ENCODE measurements at regions not wholly inside any gene's neighbourhood (a gene's known extent, or its start where the extent isn't known, plus 50 kb on each side); places are given as distances from the start of the nearest gene placed in this dataset.

GRCh38 chr12:92629349-92630065 lies 73.3 kb upstream of the PLEKHG7 start:
- no peaks in the 10 kb centered on the region for H3K4me1 ChIP-seq (ENCODE audit: control insufficient read depth in 3 of 3, insufficient read depth in 3 of 3, low read length in 3 of 3)
- no peak overlapping the region for H3K27ac ChIP-seq (ENCODE audit: low read depth, low read length)
- H3K27me3 ChIP-seq (ENCODE audit: control insufficient read depth in 3 of 3, insufficient read depth in 3 of 3, low read length in 3 of 3): no peaks in the 10 kb centered on the region
- no peak overlapping the region for H3K4me3 ChIP-seq (ENCODE audit: low read length in 3 of 3)
- no peak overlapping the region for H3K9ac ChIP-seq (ENCODE audit: low read depth in 1 of 3, low read length in 3 of 3)
- no peaks in the 10 kb centered on the region for H3K36me3 ChIP-seq (ENCODE audit: control insufficient read depth in 3 of 3, insufficient read depth in 3 of 3, low read length in 3 of 3)
- no peaks in the 10 kb centered on the region for H3K9me3 ChIP-seq (ENCODE audit: control insufficient read depth in 3 of 3, low read length in 3 of 3)

GRCh38 chr12:92628476-92628875 lies 74.3 kb upstream of the PLEKHG7 start:
- Histone ChIP-seq H3K4me3 (ENCODE audit: low read length in 3 of 3) (no peak overlapping the region), H3K9ac (ENCODE audit: low read depth in 1 of 3, low read length in 3 of 3) (no peak overlapping the region), H3K27ac (ENCODE audit: low read depth, low read length) (no peak overlapping the region), H3K4me1 (ENCODE audit: control insufficient read depth in 3 of 3, insufficient read depth in 3 of 3, low read length in 3 of 3) (no peaks in the 10 kb centered on the region), H3K9me3 (ENCODE audit: control insufficient read depth in 3 of 3, low read length in 3 of 3) (no peaks in the 10 kb centered on the region), H3K27me3 (ENCODE audit: control insufficient read depth in 3 of 3, insufficient read depth in 3 of 3, low read length in 3 of 3) (no peaks in the 10 kb centered on the region), H3K36me3 (ENCODE audit: control insufficient read depth in 3 of 3, insufficient read depth in 3 of 3, low read length in 3 of 3) (no peaks in the 10 kb centered on the region)

- Histone ChIP-seq H3K27ac (ENCODE audit: low read depth, low read length) (no peak overlapping the region), H3K9me3 (ENCODE audit: control insufficient read depth in 3 of 3, low read length in 3 of 3) (no peaks in the 10 kb centered on the region), H3K27me3 (ENCODE audit: control insufficient read depth in 3 of 3, insufficient read depth in 3 of 3, low read length in 3 of 3) (no peaks in the 10 kb centered on the region), H3K4me1 (ENCODE audit: control insufficient read depth in 3 of 3, insufficient read depth in 3 of 3, low read length in 3 of 3) (no peaks in the 10 kb centered on the region), H3K36me3 (ENCODE audit: control insufficient read depth in 3 of 3, insufficient read depth in 3 of 3, low read length in 3 of 3) (no peaks in the 10 kb centered on the region), H3K4me3 (ENCODE audit: low read length in 3 of 3) (no peak overlapping the region), H3K9ac (ENCODE audit: low read depth in 1 of 3, low read length in 3 of 3) (no peak overlapping the region)
Measured at GRCh38 chr12:92627511-92627910, 75.3 kb upstream of the PLEKHG7 start.

- H3K9ac ChIP-seq (ENCODE audit: low read depth in 1 of 3, low read length in 3 of 3): no peak overlapping the region
- H3K27me3 ChIP-seq (ENCODE audit: control insufficient read depth in 3 of 3, insufficient read depth in 3 of 3, low read length in 3 of 3): no peaks in the 10 kb centered on the region
- H3K27ac ChIP-seq (ENCODE audit: low read depth, low read length): no peak overlapping the region
- no peaks in the 10 kb centered on the region for H3K9me3 ChIP-seq (ENCODE audit: control insufficient read depth in 3 of 3, low read length in 3 of 3)
- H3K4me3 ChIP-seq (ENCODE audit: low read length in 3 of 3): no peak overlapping the region
- H3K36me3 ChIP-seq (ENCODE audit: control insufficient read depth in 3 of 3, insufficient read depth in 3 of 3, low read length in 3 of 3): no peaks in the 10 kb centered on the region
- H3K4me1 ChIP-seq (ENCODE audit: control insufficient read depth in 3 of 3, insufficient read depth in 3 of 3, low read length in 3 of 3): no peaks in the 10 kb centered on the region
Measured at GRCh38 chr12:92625639-92626310, 77.0 kb upstream of the PLEKHG7 start.

- Histone ChIP-seq H3K4me3 (ENCODE audit: low read length in 3 of 3) (no peak overlapping the region), H3K36me3 (ENCODE audit: control insufficient read depth in 3 of 3, insufficient read depth in 3 of 3, low read length in 3 of 3) (no peaks in the 10 kb centered on the region), H3K9ac (ENCODE audit: low read depth in 1 of 3, low read length in 3 of 3) (no peak overlapping the region), H3K4me1 (ENCODE audit: control insufficient read depth in 3 of 3, insufficient read depth in 3 of 3, low read length in 3 of 3) (no peaks in the 10 kb centered on the region), H3K27me3 (ENCODE audit: control insufficient read depth in 3 of 3, insufficient read depth in 3 of 3, low read length in 3 of 3) (no peaks in the 10 kb centered on the region), H3K9me3 (ENCODE audit: control insufficient read depth in 3 of 3, low read length in 3 of 3) (no peaks in the 10 kb centered on the region), H3K27ac (ENCODE audit: low read depth, low read length) (no peak overlapping the region)
Measured at GRCh38 chr12:92624236-92624635, 78.6 kb upstream of the PLEKHG7 start.

GRCh38 chr12:92623386-92623785 lies 79.4 kb upstream of the PLEKHG7 start:
- no peak overlapping the region for H3K4me3 ChIP-seq (ENCODE audit: low read length in 3 of 3)
- no peaks in the 10 kb centered on the region for H3K36me3 ChIP-seq (ENCODE audit: control insufficient read depth in 3 of 3, insufficient read depth in 3 of 3, low read length in 3 of 3)
- no peak overlapping the region for H3K27ac ChIP-seq (ENCODE audit: low read depth, low read length)
- H3K9me3 ChIP-seq (ENCODE audit: control insufficient read depth in 3 of 3, low read length in 3 of 3): no peaks in the 10 kb centered on the region
- no peaks in the 10 kb centered on the region for H3K27me3 ChIP-seq (ENCODE audit: control insufficient read depth in 3 of 3, insufficient read depth in 3 of 3, low read length in 3 of 3)
- no peaks in the 10 kb centered on the region for H3K4me1 ChIP-seq (ENCODE audit: control insufficient read depth in 3 of 3, insufficient read depth in 3 of 3, low read length in 3 of 3)
- H3K9ac ChIP-seq (ENCODE audit: low read depth in 1 of 3, low read length in 3 of 3): no peak overlapping the region

- Histone ChIP-seq H3K4me1 (ENCODE audit: control insufficient read depth in 3 of 3, insufficient read depth in 3 of 3, low read length in 3 of 3) (no peaks in the 10 kb centered on the region), H3K4me3 (ENCODE audit: low read length in 3 of 3) (no peak overlapping the region), H3K9me3 (ENCODE audit: control insufficient read depth in 3 of 3, low read length in 3 of 3) (no peaks in the 10 kb centered on the region), H3K27me3 (ENCODE audit: control insufficient read depth in 3 of 3, insufficient read depth in 3 of 3, low read length in 3 of 3) (no peaks in the 10 kb centered on the region), H3K9ac (ENCODE audit: low read depth in 1 of 3, low read length in 3 of 3) (no peak overlapping the region), H3K36me3 (ENCODE audit: control insufficient read depth in 3 of 3, insufficient read depth in 3 of 3, low read length in 3 of 3) (no peaks in the 10 kb centered on the region), H3K27ac (ENCODE audit: low read depth, low read length) (no peak overlapping the region)
Measured at GRCh38 chr12:92621833-92622232, 81.0 kb upstream of the PLEKHG7 start.

GRCh38 chr12:92621312-92621711 lies 81.5 kb upstream of the PLEKHG7 start:
- Histone ChIP-seq H3K9ac (ENCODE audit: low read depth in 1 of 3, low read length in 3 of 3) (no peak overlapping the region), H3K27me3 (ENCODE audit: control insufficient read depth in 3 of 3, insufficient read depth in 3 of 3, low read length in 3 of 3) (no peaks in the 10 kb centered on the region), H3K4me1 (ENCODE audit: control insufficient read depth in 3 of 3, insufficient read depth in 3 of 3, low read length in 3 of 3) (no peaks in the 10 kb centered on the region), H3K27ac (ENCODE audit: low read depth, low read length) (no peak overlapping the region), H3K36me3 (ENCODE audit: control insufficient read depth in 3 of 3, insufficient read depth in 3 of 3, low read length in 3 of 3) (no peaks in the 10 kb centered on the region), H3K9me3 (ENCODE audit: control insufficient read depth in 3 of 3, low read length in 3 of 3) (no peaks in the 10 kb centered on the region), H3K4me3 (ENCODE audit: low read length in 3 of 3) (no peak overlapping the region)

GRCh38 chr12:92619730-92620684 lies 82.8 kb upstream of the PLEKHG7 start:
- no peaks in the 10 kb centered on the region for H3K4me1 ChIP-seq (ENCODE audit: control insufficient read depth in 3 of 3, insufficient read depth in 3 of 3, low read length in 3 of 3)

GRCh38 chr12:92619026-92619425 lies 83.8 kb upstream of the PLEKHG7 start:
- no peaks in the 10 kb centered on the region for H3K4me1 ChIP-seq (ENCODE audit: control insufficient read depth in 3 of 3, insufficient read depth in 3 of 3, low read length in 3 of 3)

More at GRCh38 chr12:92619730-92620684, 82.8 kb upstream of the PLEKHG7 start:
- Histone ChIP-seq H3K36me3 (ENCODE audit: control insufficient read depth in 3 of 3, insufficient read depth in 3 of 3, low read length in 3 of 3) (no peaks in the 10 kb centered on the region), H3K4me3 (ENCODE audit: low read length in 3 of 3) (no peak overlapping the region), H3K27ac (ENCODE audit: low read depth, low read length) (no peak overlapping the region), H3K27me3 (ENCODE audit: control insufficient read depth in 3 of 3, insufficient read depth in 3 of 3, low read length in 3 of 3) (no peaks in the 10 kb centered on the region), H3K9me3 (ENCODE audit: control insufficient read depth in 3 of 3, low read length in 3 of 3) (no peaks in the 10 kb centered on the region), H3K9ac (ENCODE audit: low read depth in 1 of 3, low read length in 3 of 3) (no peak overlapping the region)

More at GRCh38 chr12:92619026-92619425, 83.8 kb upstream of the PLEKHG7 start:
- Histone ChIP-seq H3K36me3 (ENCODE audit: control insufficient read depth in 3 of 3, insufficient read depth in 3 of 3, low read length in 3 of 3) (no peaks in the 10 kb centered on the region), H3K27me3 (ENCODE audit: control insufficient read depth in 3 of 3, insufficient read depth in 3 of 3, low read length in 3 of 3) (no peaks in the 10 kb centered on the region), H3K27ac (ENCODE audit: low read depth, low read length) (no peak overlapping the region), H3K9me3 (ENCODE audit: control insufficient read depth in 3 of 3, low read length in 3 of 3) (no peaks in the 10 kb centered on the region), H3K9ac (ENCODE audit: low read depth in 1 of 3, low read length in 3 of 3) (no peak overlapping the region), H3K4me3 (ENCODE audit: low read length in 3 of 3) (no peak overlapping the region)
